ENCODE measurements at regions not wholly inside any gene's neighbourhood (a gene's known extent, or its start where the extent isn't known, plus 50 kb on each side); places are given as distances from the start of the nearest gene placed in this dataset.

DNA sequence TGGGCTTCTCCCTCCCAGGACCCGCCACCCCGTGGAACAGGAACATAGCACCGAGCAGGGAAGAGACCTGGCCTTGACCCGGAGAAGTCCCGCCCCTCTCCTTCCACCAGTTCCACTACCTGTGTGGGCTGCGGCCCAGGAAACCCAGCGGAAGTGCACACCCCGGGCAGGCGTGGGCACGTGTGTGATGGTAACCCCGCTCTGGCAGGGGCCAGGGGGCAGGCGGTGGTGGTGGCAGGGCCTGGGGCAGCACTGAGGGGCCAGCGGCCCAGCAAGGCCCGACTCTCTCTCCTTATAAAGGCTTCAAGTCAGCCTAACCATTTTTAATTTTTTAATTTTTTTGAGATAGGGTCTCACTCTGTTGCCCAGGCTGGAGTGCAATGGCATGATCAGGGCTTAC lies 129.0 kb upstream of the FAM98A start:
- TF ChIP-seq CTCF (IDR thresholded peaks at IDR 0.05; ENCODE audit: insufficient read depth, low read length, missing control alignments): no peak
- ChIA-PET POLR2A (no interaction called here), CTCF (no interaction called here)
- no peak overlapping the region for H3K4me3 ChIP-seq (ENCODE audit: low read depth, low read length)
- DNase-seq (ENCODE audit: low read depth, low spot score): no peak

DNA sequence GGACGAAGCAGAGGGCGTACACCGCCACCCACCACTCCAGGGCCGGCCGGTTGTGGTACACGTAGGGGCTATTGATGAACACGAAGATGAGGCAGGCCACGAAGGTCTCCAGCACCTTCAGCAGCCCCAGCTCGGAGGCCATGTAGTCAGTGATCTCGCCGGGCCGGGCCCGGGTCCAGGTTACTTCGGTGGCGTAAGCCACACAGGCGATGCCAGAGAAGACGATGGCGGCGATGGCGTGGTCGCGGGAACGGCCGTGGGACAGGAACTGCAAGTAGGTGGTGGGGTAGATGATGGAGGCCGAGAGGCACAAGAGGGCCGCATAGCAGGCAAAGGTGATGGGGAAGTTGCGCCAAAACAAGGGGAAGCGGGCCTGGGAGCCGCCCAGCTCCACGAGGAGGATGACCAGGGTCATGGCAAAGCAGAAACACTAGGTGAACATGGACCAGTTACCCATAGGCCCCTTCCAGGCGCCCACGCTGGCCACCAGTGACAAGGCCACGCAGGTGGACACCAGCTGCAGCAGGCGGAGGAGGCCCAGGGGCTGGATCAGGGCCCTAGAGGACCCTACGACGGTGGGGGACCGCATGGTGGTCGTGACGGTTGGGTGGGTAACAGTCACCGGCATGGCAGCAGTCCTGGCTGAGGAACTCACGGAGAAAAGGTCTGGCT lies 128.4 kb upstream of the FAM98A start:
- H3K4me3 ChIP-seq (ENCODE audit: low read depth, low read length): no peak overlapping the region
- TF ChIP-seq CTCF (IDR thresholded peaks at IDR 0.05; ENCODE audit: insufficient read depth, low read length, missing control alignments): no peak
- no peak for DNase-seq (ENCODE audit: low read depth, low spot score)
- POLR2A ChIA-PET: no interaction called here
- CTCF ChIA-PET: no interaction called here

GRCh38 chr2:33726415-33726814 lies 127.3 kb upstream of the FAM98A start:
- no peak overlapping the region for H3K4me3 ChIP-seq (ENCODE audit: low read depth, low read length)
- no peak for DNase-seq (ENCODE audit: low read depth, low spot score)
- CTCF ChIA-PET: no interaction called here
- POLR2A ChIA-PET: no interaction called here
- TF ChIP-seq CTCF (IDR thresholded peaks at IDR 0.05; ENCODE audit: insufficient read depth, low read length, missing control alignments): no peak

DNA sequence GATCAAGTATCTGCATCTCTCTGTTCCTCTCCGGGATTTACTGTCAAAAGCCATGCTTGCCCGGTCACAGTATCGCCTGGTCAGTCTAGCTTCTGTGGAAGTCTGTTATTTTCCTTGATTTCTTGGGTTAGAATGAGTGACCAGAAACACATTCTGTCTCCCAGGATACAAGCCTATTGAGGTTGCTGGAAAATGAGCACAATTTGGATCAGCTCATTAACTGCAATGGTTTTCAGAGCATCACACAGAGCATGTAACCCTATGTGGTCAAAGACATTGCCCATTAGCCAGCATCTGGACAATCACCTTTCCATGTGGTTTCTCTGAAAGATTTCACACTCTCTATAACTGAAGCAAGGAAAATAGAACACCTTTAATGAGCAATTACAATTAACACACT lies 124.2 kb upstream of the FAM98A start:
- CTCF ChIA-PET: no interaction called here
- DNase-seq (ENCODE audit: low read depth, low spot score): no peak
- no peak overlapping the region for H3K4me3 ChIP-seq (ENCODE audit: low read depth, low read length)
- TF ChIP-seq CTCF (IDR thresholded peaks at IDR 0.05; ENCODE audit: insufficient read depth, low read length, missing control alignments): no peak
- POLR2A ChIA-PET: no interaction called here

DNA sequence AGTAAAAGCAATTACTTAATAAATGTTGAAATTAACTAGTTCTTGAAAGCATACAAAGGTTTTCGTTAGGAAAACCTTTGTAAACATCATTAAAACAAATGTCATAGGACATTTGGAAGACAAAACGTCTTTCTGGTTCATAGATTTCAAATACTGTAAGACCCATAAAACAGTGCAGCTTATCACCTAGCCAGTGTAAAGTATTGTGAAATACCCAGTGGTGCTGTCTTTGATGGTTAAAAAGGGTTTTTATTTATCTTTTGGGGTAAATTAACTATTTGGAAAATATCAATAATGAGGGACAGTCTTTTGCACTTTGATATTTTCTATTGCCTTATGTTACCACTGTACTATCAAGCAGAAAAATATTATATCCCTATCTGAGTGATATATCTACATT lies 120.0 kb upstream of the FAM98A start:
- H3K4me3 ChIP-seq (ENCODE audit: low read depth, low read length): no peak overlapping the region
- ChIA-PET CTCF (no interaction called here), POLR2A (no interaction called here)
- TF ChIP-seq CTCF (IDR thresholded peaks at IDR 0.05; ENCODE audit: insufficient read depth, low read length, missing control alignments): no peak
- DNase-seq (ENCODE audit: low read depth, low spot score): no peak

GRCh38 chr2:33712674-33713073 lies 113.6 kb upstream of the FAM98A start:
- no peak overlapping the region for H3K4me3 ChIP-seq (ENCODE audit: low read depth, low read length)
- no peak for DNase-seq (ENCODE audit: low read depth, low spot score)
- CTCF ChIA-PET: no interaction called here
- POLR2A ChIA-PET: no interaction called here
- TF ChIP-seq CTCF (IDR thresholded peaks at IDR 0.05; ENCODE audit: insufficient read depth, low read length, missing control alignments): no peak

All from AG04449 (cell line).